Gastroesophageal sphincter (tissue), 3 donors: ENCODE measurements at regions not wholly inside any gene's neighbourhood (a gene's known extent, or its start where the extent isn't known, plus 50 kb on each side); places are given as distances from the start of the nearest gene placed in this dataset.

ENCODE experiments used
- CTCF ChIP-seq, 4 experiments: fragments of 200-600 bp in 2 of 4; fragments of 450-650 bp in 2 of 4; sonication (generic) in 1 of 4; IDR thresholded peaks; one replicate each; pipeline ENCODE4 v1.5.1; 2017 to 2019; ENCODE audit warnings: antibody characterized with exemption in 4 of 4, mild to moderate bottlenecking in 2 of 4, moderate library complexity in 2 of 4
- POLR2A ChIP-seq, 2 donors: fragments of 450-650 bp; IDR thresholded peaks; one replicate each; pipeline ENCODE4 v1.6.1; 2017; ENCODE audit warnings: antibody characterized with exemption in 2 of 2, mild to moderate bottlenecking in 2 of 2, moderate library complexity in 1 of 2

- TF ChIP-seq POLR2A (IDR thresholded peaks at IDR 0.05), result no peak
- TF ChIP-seq CTCF (IDR thresholded peaks at IDR 0.05), result no peak
Observed at GRCh38 chr21:17402937-17403336, 109.9 kb upstream of the CXADR start.
